GM12878 (cell line): ENCODE measurements at regions not wholly inside any gene's neighbourhood (a gene's known extent, or its start where the extent isn't known, plus 50 kb on each side); places are given as distances from the start of the nearest gene placed in this dataset.

Experiments
- ATAC-seq: fragments of 200-7000 bp; cut with Tn5 transposase; 3 replicates; pipeline ENCODE4 v1.9.1; 2020; ENCODE audit warnings: mild to moderate bottlenecking, moderate library complexity
- BruUV-seq: library from RNA; stranded (reverse); fragments of 400-500 nt; replicated peaks from 2 replicates; lab custom pipeline; 2021; lab: Mats Ljungman, UMichigan
- CTCF ChIA-PET: fragments of 300-600 bp; sonication (Branson Sonifier 250); formaldehyde crosslinking; extraction: SDS; loops from one replicate; lab custom pipeline; 2021; ENCODE audit warnings: inconsistent platforms; lab: Yijun Ruan, JAX
- POLR2A ChIA-PET: fragments of 350-600 bp; formaldehyde crosslinking; extraction: SDS; loops from one replicate; lab custom pipeline; 2021; ENCODE audit warnings: inconsistent platforms; lab: Charles Lee
- RAD21 ChIA-PET: fragments of 300-600 bp; sonication (Branson Sonifier 250); formaldehyde crosslinking; loops from one replicate; lab custom pipeline; 2023; ENCODE audit warnings: antibody characterized with exemption; ENCODE audit not compliant: unreplicated experiment; lab: Charles Lee
- SMC1A ChIA-PET: fragments of 300-600 bp; sonication (Branson Sonifier 250); formaldehyde crosslinking; loops from one replicate; lab custom pipeline; 2023; ENCODE audit not compliant: unreplicated experiment, uncharacterized antibody; lab: Charles Lee
- DNase-seq: peaks from one replicate; pipeline ENCODE4 v3.0.0-alpha.2; 2011; ENCODE audit warnings: low read depth, low spot score
- FAIRE-seq: peaks from 3 replicates; lab custom pipeline; 2011; peaks lifted over from hg19 to GRCh38; lab: Jason Lieb, UNC
- H2AFZ ChIP-seq: 2 replicates; pipeline ENCODE4 v1.6.0; 2011; ENCODE audit warnings: low read depth, low read length, control low read depth; ENCODE audit not compliant: control insufficient read depth
- H3K27ac ChIP-seq: 2 replicates; pipeline ENCODE4 v1.5.1; 2011; ENCODE audit warnings: control low read depth; ENCODE audit not compliant: control insufficient read depth, insufficient read depth
- H3K27me3 ChIP-seq, 2 experiments: replicated peaks in 1 of 2; 2 replicates each; pipeline versions ENCODE4 v1.6.0 to v1.6.1; 2011; ENCODE audit warnings: low read length in 1 of 2; ENCODE audit not compliant: control insufficient read depth in 2 of 2, insufficient read depth in 2 of 2
- H3K36me3 ChIP-seq, 2 experiments: 2 replicates each; pipeline ENCODE4 v1.5.1; 2011; ENCODE audit warnings: low read length in 1 of 2; ENCODE audit not compliant: control insufficient read depth in 2 of 2, insufficient read depth in 2 of 2
- H3K4me1 ChIP-seq: 2 replicates; pipeline ENCODE4 v1.6.1; 2011; ENCODE audit warnings: mild to moderate bottlenecking, low read length, moderate library complexity, mixed read lengths; ENCODE audit not compliant: control insufficient read depth, insufficient read depth
- H3K4me2 ChIP-seq: 2 replicates; pipeline ENCODE4 v1.6.0; 2011; ENCODE audit warnings: control low read depth; ENCODE audit not compliant: control insufficient read depth, insufficient read depth
- H3K4me3 ChIP-seq: fragments of 200-600 bp; sonication (generic); 2 replicates; pipeline ENCODE4 v1.5.1; 2016
- H3K79me2 ChIP-seq: 2 replicates; pipeline ENCODE4 v1.6.0; 2011; ENCODE audit warnings: low read length; ENCODE audit not compliant: control insufficient read depth, insufficient read depth
- H3K9ac ChIP-seq: 2 replicates; pipeline ENCODE4 v1.8.0; 2011; ENCODE audit warnings: low read length, control low read depth, mixed read lengths; ENCODE audit not compliant: control insufficient read depth, insufficient read depth
- H3K9me3 ChIP-seq: replicated peaks from 3 replicates; pipeline ENCODE4 v1.5.1; 2011; ENCODE audit warnings: mild to moderate bottlenecking, low read length; ENCODE audit not compliant: control insufficient read depth, insufficient read depth
- H4K20me1 ChIP-seq: 2 replicates; pipeline ENCODE4 v1.6.0; 2011; ENCODE audit not compliant: control insufficient read depth, insufficient read depth
- ATF3 ChIP-seq: IDR thresholded peaks from 2 replicates; pipeline ENCODE4 v1.6.1; 2011; ENCODE audit warnings: low read depth, mild to moderate bottlenecking, low read length, moderate library complexity, borderline replicate concordance; ENCODE audit errors: extremely low read depth
- CHD2 ChIP-seq: IDR thresholded peaks from 2 replicates; pipeline ENCODE4 v1.6.1; 2011; ENCODE audit warnings: low read depth, low read length, improper control_type of control experiment, borderline replicate concordance
- HCFC1 ChIP-seq: fragments of 150-350 bp; IDR thresholded peaks from 2 replicates; pipeline ENCODE4 v1.6.1; 2014; ENCODE audit warnings: low read length
- IKZF2 ChIP-seq, 2 experiments: fragments of 450-650 bp; IDR thresholded peaks; 2 replicates each; pipeline ENCODE4 v1.6.1; 2017; ENCODE audit warnings: mild to moderate bottlenecking in 2 of 2, moderate library complexity in 2 of 2
- MTA3 ChIP-seq: IDR thresholded peaks from 2 replicates; pipeline ENCODE4 v1.6.1; 2012; ENCODE audit warnings: low read length, inconsistent platforms, borderline replicate concordance
- SREBF2 ChIP-seq: IDR thresholded peaks from 2 replicates; pipeline ENCODE4 v1.6.1; 2012; ENCODE audit warnings: mild to moderate bottlenecking, low read length
- YY1 ChIP-seq: IDR thresholded peaks from 2 replicates; pipeline ENCODE4 v1.6.1; 2011; ENCODE audit warnings: low read depth, mild to moderate bottlenecking, low read length
- ZNF217 ChIP-seq: fragments of 450-650 bp; IDR thresholded peaks from 2 replicates; pipeline ENCODE4 v1.6.1; 2017; ENCODE audit warnings: antibody characterized with exemption, mild to moderate bottlenecking
- WGBS: methylation state at CpG from one replicate; pipeline ENCODE4 v1.1.6; 2016; ENCODE audit warnings: low lambda C conversion rate; ENCODE audit not compliant: insufficient replicate concordance, insufficient coverage; ENCODE audit errors: missing lambda C conversion rate; 5-methylcytosine and 5-hydroxymethylcytosine counted together
- in situ Hi-C: fragments of 300-500 bp; cut with MboI; formaldehyde crosslinking; loops from 9 replicates; pipeline ENCODE4 v1.14.3; 2018; ENCODE audit warnings: mixed read lengths
- intact Hi-C: fragments of 100-400 bp; cut with micrococcal nuclease; formaldehyde crosslinking; loops from one replicate; pipeline ENCODE4 v1.14.2; 2022; ENCODE audit not compliant: unreplicated experiment
- TF ChIP-seq, protein P1 (sequence below): fragments of 450-650 bp; IDR thresholded peaks from 2 replicates; pipeline ENCODE4 v1.6.1; 2016; ENCODE audit warnings: mild to moderate bottlenecking

- in situ Hi-C loops (no loop called here), intact Hi-C loops (no loop called here)
- FAIRE-seq = no peak
- BruUV-seq = no TSS peak
- Histone ChIP-seq H2AFZ (no peak overlapping the region), H3K9ac (no peak overlapping the region), H3K36me3 (no peaks in the 10 kb centered on the region), H3K4me1 (no peaks in the 10 kb centered on the region), H3K9me3 (no peaks in the 10 kb centered on the region; the same call in 2 of the 3 replicates), H3K79me2 (no peaks in the 10 kb centered on the region), H4K20me1 (no peaks in the 10 kb centered on the region), H3K4me2 (no peak overlapping the region), H3K4me3 (no peak overlapping the region), H3K27me3 (no peaks in the 10 kb centered on the region), H3K27ac (no peak overlapping the region)
- 7% methylated on average over 8 of the region's 8 CpGs for WGBS
- POLR2A ChIA-PET = no interaction called here
- CTCF ChIA-PET = no interaction called here
- no peak for ATAC-seq
- RAD21 ChIA-PET = no interaction called here
- DNase-seq = no peak
- SMC1A ChIA-PET = no interaction called here
- TF ChIP-seq IKZF2 (IDR thresholded peaks at IDR 0.05) (no peak), HCFC1 (no peak), ATF3 (no peak), ZNF217 (no peak), SREBF2 (no peak), YY1 (no peak)
- TF ChIP-seq, protein P1, sequence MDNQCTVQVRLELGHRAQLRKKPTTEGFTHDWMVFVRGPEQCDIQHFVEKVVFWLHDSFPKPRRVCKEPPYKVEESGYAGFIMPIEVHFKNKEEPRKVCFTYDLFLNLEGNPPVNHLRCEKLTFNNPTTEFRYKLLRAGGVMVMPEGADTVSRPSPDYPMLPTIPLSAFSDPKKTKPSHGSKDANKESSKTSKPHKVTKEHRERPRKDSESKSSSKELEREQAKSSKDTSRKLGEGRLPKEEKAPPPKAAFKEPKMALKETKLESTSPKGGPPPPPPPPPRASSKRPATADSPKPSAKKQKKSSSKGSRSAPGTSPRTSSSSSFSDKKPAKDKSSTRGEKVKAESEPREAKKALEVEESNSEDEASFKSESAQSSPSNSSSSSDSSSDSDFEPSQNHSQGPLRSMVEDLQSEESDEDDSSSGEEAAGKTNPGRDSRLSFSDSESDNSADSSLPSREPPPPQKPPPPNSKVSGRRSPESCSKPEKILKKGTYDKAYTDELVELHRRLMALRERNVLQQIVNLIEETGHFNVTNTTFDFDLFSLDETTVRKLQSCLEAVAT = no peak
These were observed 145.2 kb upstream of the AJAP1 start for GRCh38 chr1:4509206-4509605.

GRCh38 chr1:4510276-4510691 is 144.1 kb upstream of the AJAP1 start:
- Histone ChIP-seq H3K79me2 (no peaks in the 10 kb centered on the region), H3K4me1 (no peaks in the 10 kb centered on the region), H2AFZ (no peak overlapping the region), H3K4me3 (no peak overlapping the region), H3K36me3 (no peaks in the 10 kb centered on the region), H3K27ac (no peak overlapping the region), H4K20me1 (no peaks in the 10 kb centered on the region), H3K4me2 (no peak overlapping the region), H3K27me3 (no peaks in the 10 kb centered on the region), H3K9me3 (no peaks in the 10 kb centered on the region; the same call in 2 of the 3 replicates), H3K9ac (no peak overlapping the region)
- WGBS = 13% methylated on average over 4 of the region's 4 CpGs
- in situ Hi-C loops = no loop called here
- DNase-seq = no peak
- POLR2A ChIA-PET = no interaction called here
- SMC1A ChIA-PET = no interaction called here
- no TSS peak for BruUV-seq
- intact Hi-C loops = no loop called here
- RAD21 ChIA-PET = no interaction called here
- TF ChIP-seq CHD2 = no peak
- TF ChIP-seq MTA3 = no peak
- TF ChIP-seq ATF3 = no peak
- no peak for ATAC-seq
- CTCF ChIA-PET = no interaction called here
- no peak for FAIRE-seq
